CD4-positive, alpha-beta T cell (primary cell): ENCODE measurements at regions not wholly inside any gene's neighbourhood (a gene's known extent, or its start where the extent isn't known, plus 50 kb on each side); places are given as distances from the start of the nearest gene placed in this dataset.

Experiments
- ATAC-seq: fragments of 200-7000 bp; cut with Tn5 transposase; one replicate; pipeline ENCODE4 v1.10.0; 2022; ENCODE audit warnings: mild to moderate bottlenecking; ENCODE audit not compliant: poor library complexity
- CTCF ChIA-PET: fragments of 350-600 bp; sonication (Branson Sonifier 250); formaldehyde crosslinking; loops from one replicate; lab custom pipeline; 2021; ENCODE audit warnings: antibody characterized with exemption, inconsistent platforms; lab: Charles Lee
- POLR2A ChIA-PET: fragments of 350-600 bp; sonication (Branson Sonifier 250); formaldehyde crosslinking; loops from one replicate; lab custom pipeline; 2021; ENCODE audit warnings: antibody characterized with exemption, inconsistent platforms; lab: Charles Lee
- DNase-seq, 14 experiments: peaks; one replicate each; pipeline ENCODE4 v3.0.0-alpha.2; 2013 to 2020; ENCODE audit warnings: mixed read lengths in 2 of 14
- H3K27ac ChIP-seq, 2 donors: one replicate each; pipeline versions ENCODE4 v1.5.1 to v1.7.0; 2013; ENCODE audit warnings: low read length in 2 of 2, low read depth in 1 of 2, mild to moderate bottlenecking in 1 of 2
- H3K27me3 ChIP-seq, 2 experiments: 1 replicate in 1 of 2; 2 replicates in 1 of 2; pipeline versions ENCODE4 v1.6.1 to v1.7.0; 2013; ENCODE audit warnings: low read length in 2 of 2, control low read depth in 1 of 2, mild to moderate bottlenecking in 1 of 2, moderate library complexity in 1 of 2; ENCODE audit not compliant: insufficient read depth in 2 of 2, control insufficient read depth in 1 of 2
- H3K36me3 ChIP-seq: one replicate; pipeline ENCODE4 v1.6.1; 2013; ENCODE audit warnings: low read length, control low read depth; ENCODE audit not compliant: insufficient read depth
- H3K4me1 ChIP-seq: one replicate; pipeline ENCODE4 v1.6.1; 2013; ENCODE audit warnings: low read length, control low read depth; ENCODE audit not compliant: insufficient read depth
- H3K4me3 ChIP-seq: one replicate; pipeline ENCODE4 v1.5.1; 2013; ENCODE audit warnings: mild to moderate bottlenecking, low read length, moderate library complexity
- H3K9me3 ChIP-seq, 2 experiments: 1 replicate in 1 of 2; 2 replicates in 1 of 2; pipeline versions ENCODE4 v1.6.1 to v1.7.0; 2013; ENCODE audit warnings: low read length in 2 of 2, mild to moderate bottlenecking in 2 of 2, control low read depth in 1 of 2, moderate library complexity in 1 of 2; ENCODE audit not compliant: control insufficient read depth in 1 of 2, insufficient read depth in 1 of 2
- H3K27ac Mint-ChIP-seq: one replicate; pipeline ENCODE4 v1.8.0; 2020; ENCODE audit warnings: mixed read lengths
- H3K27me3 Mint-ChIP-seq: one replicate; pipeline ENCODE4 v1.8.0; 2021; ENCODE audit warnings: mixed read lengths
- H3K36me3 Mint-ChIP-seq: one replicate; pipeline ENCODE4 v1.8.0; 2021; ENCODE audit warnings: low read depth, mixed read lengths
- H3K4me1 Mint-ChIP-seq: one replicate; pipeline ENCODE4 v1.8.0; 2021; ENCODE audit warnings: low read depth, mixed read lengths
- H3K4me3 Mint-ChIP-seq: one replicate; pipeline ENCODE4 v1.8.0; 2020; ENCODE audit warnings: mild to moderate bottlenecking, mixed read lengths
- H3K9me3 Mint-ChIP-seq: one replicate; pipeline ENCODE4 v1.8.0; 2020; ENCODE audit warnings: mixed read lengths
- CTCF ChIP-seq: fragments of 200-600 bp; IDR thresholded peaks from one replicate; pipeline ENCODE4 v1.8.0; 2022; ENCODE audit warnings: antibody characterized with exemption, mild to moderate bottlenecking
- intact Hi-C, 2 experiments: fragments of 100-400 bp; cut with DNase I in 1 of 2; cut with micrococcal nuclease in 1 of 2; formaldehyde crosslinking; loops; one replicate each; pipeline versions ENCODE4 v1.15.1 to v1.9.0; 2023 to 2025; cut with DNase I, micrococcal nuclease

GRCh38 chr18:67337696-67338095, 178.8 kb downstream of the DSEL start:
- ChIA-PET POLR2A (no interaction called here), CTCF (no interaction called here)
- no peak overlapping the region for H3K4me3 ChIP-seq
- DNase-seq (no peak), ATAC-seq (no peak)
- H3K27ac ChIP-seq = no peak overlapping the region
- no peak overlapping the region for H3K27ac Mint-ChIP-seq
- no peaks in the 10 kb centered on the region for H3K4me1 ChIP-seq
- intact Hi-C loops = no loop called here
- H3K4me3 Mint-ChIP-seq = no peak overlapping the region
- no peaks in the 10 kb centered on the region for H3K4me1 Mint-ChIP-seq
- H3K27me3 Mint-ChIP-seq = no peaks in the 10 kb centered on the region
- no peaks in the 10 kb centered on the region for H3K36me3 ChIP-seq
- H3K27me3 ChIP-seq = no peaks in the 10 kb centered on the region
- no peaks in the 10 kb centered on the region for H3K36me3 Mint-ChIP-seq
- no peak for TF ChIP-seq CTCF
- peaks cover 4% of the 10 kb centered on the region for H3K9me3 Mint-ChIP-seq
- H3K9me3 ChIP-seq = peaks cover 0 to 7% of the 10 kb centered on the region in 2 experiments

- H3K4me3 Mint-ChIP-seq = no peak overlapping the region
- no peak overlapping the region for H3K4me3 ChIP-seq
- H3K27ac Mint-ChIP-seq = no peak overlapping the region
- H3K4me1 Mint-ChIP-seq = no peaks in the 10 kb centered on the region
- H3K4me1 ChIP-seq = no peaks in the 10 kb centered on the region
- no peak overlapping the region for H3K27ac ChIP-seq
- DNase-seq (no peak), ATAC-seq (no peak)
- CTCF ChIA-PET = no interaction called here
- TF ChIP-seq CTCF = no peak
- H3K9me3 Mint-ChIP-seq = peaks cover 2% of the 10 kb centered on the region
- no peaks in the 10 kb centered on the region for H3K27me3 ChIP-seq
- H3K27me3 Mint-ChIP-seq = no peaks in the 10 kb centered on the region
- no peaks in the 10 kb centered on the region for H3K36me3 Mint-ChIP-seq
- POLR2A ChIA-PET = no interaction called here
- H3K9me3 ChIP-seq = peaks cover 0 to 1% of the 10 kb centered on the region in 2 experiments
- intact Hi-C loops = no loop called here
- H3K36me3 ChIP-seq = no peaks in the 10 kb centered on the region
Observed at GRCh38 chr18:67331857-67332256, 184.7 kb downstream of the DSEL start.

- intact Hi-C loops = no loop called here
- H3K27ac ChIP-seq = no peak overlapping the region
- H3K4me1 ChIP-seq = no peaks in the 10 kb centered on the region
- H3K9me3 ChIP-seq = no peaks in the 10 kb centered on the region
- H3K27me3 ChIP-seq = no peaks in the 10 kb centered on the region
- CTCF ChIA-PET = no interaction called here
- TF ChIP-seq CTCF = no peak
- DNase-seq = no peak
- H3K36me3 Mint-ChIP-seq = no peaks in the 10 kb centered on the region
- POLR2A ChIA-PET = no interaction called here
- no peak for ATAC-seq
- no peak overlapping the region for H3K4me3 Mint-ChIP-seq
- no peaks in the 10 kb centered on the region for H3K27me3 Mint-ChIP-seq
- no peak overlapping the region for H3K27ac Mint-ChIP-seq
- no peak overlapping the region for H3K4me3 ChIP-seq
- no peaks in the 10 kb centered on the region for H3K4me1 Mint-ChIP-seq
- no peaks in the 10 kb centered on the region for H3K36me3 ChIP-seq
- no peaks in the 10 kb centered on the region for H3K9me3 Mint-ChIP-seq
Observed at GRCh38 chr18:67319109-67319508, 197.4 kb downstream of the DSEL start.
